GM12891 (cell line): ENCODE measurements at regions not wholly inside any gene's neighbourhood (a gene's known extent, or its start where the extent isn't known, plus 50 kb on each side); places are given as distances from the start of the nearest gene placed in this dataset.

Experiments used
- PAX5 ChIP-seq: IDR thresholded peaks from 2 replicates; pipeline ENCODE4 v1.6.1; 2011; ENCODE audit warnings: low read length, moderate library complexity, mild to moderate bottlenecking; ENCODE audit not compliant: insufficient read depth, severe bottlenecking
- POLR2A ChIP-seq: IDR thresholded peaks from 2 replicates; pipeline ENCODE4 v1.6.1; 2011; ENCODE audit warnings: low read depth, low read length, control low read depth
- POLR2AphosphoS5 ChIP-seq: IDR thresholded peaks from 2 replicates; pipeline ENCODE4 v1.6.1; 2011; ENCODE audit warnings: low read depth, low read length, control low read depth
- POU2F2 ChIP-seq: IDR thresholded peaks from 2 replicates; pipeline ENCODE4 v1.6.1; 2011; ENCODE audit warnings: low read depth, mild to moderate bottlenecking, control low read depth, low read length, moderate library complexity
- SPI1 ChIP-seq: IDR thresholded peaks from 2 replicates; pipeline ENCODE4 v1.6.1; 2011; ENCODE audit warnings: low read depth, low read length, control low read depth
- TAF1 ChIP-seq: IDR thresholded peaks from 2 replicates; pipeline ENCODE4 v1.6.1; 2011; ENCODE audit warnings: low read depth, low read length, control low read depth

DNA sequence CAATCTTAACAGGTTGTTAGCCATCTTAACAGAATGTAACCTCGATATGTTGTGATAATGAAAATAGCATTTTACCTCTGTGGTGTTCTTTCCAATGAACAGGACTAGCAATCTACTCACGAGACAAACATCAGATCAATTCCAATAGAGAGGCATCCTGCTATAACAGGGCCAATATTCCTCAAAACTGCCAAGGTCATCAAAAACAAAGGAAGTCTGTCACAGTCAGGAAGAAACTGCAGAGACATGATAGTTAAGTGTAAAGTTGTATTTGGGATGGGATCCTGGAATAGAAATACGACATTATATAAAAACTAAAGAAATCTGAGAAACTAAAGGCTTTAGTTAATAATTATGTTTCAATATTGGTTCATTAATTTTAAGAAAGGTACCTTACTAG is 588.9 kb upstream of the NETO1 start:
- TF ChIP-seq POLR2A (no peak), POLR2AphosphoS5 (no peak), PAX5 (no peak), TAF1 (no peak), POU2F2 (no peak), SPI1 (no peak)
